HEK293 (cell line): ENCODE measurements at regions not wholly inside any gene's neighbourhood (a gene's known extent, or its start where the extent isn't known, plus 50 kb on each side); places are given as distances from the start of the nearest gene placed in this dataset.

Source experiments
- ZNF121 ChIP-seq: fragments of 450-650 bp; formaldehyde crosslinking; IDR thresholded peaks from 2 replicates; pipeline ENCODE4 v1.5.1; 2016; ENCODE audit warnings: missing biosample characterization, missing genetic modification characterization
- ZNF221 ChIP-seq: fragments of 450-650 bp; formaldehyde crosslinking; IDR thresholded peaks from 2 replicates; pipeline ENCODE4 v1.5.1; 2017; ENCODE audit warnings: missing biosample characterization, missing genetic modification characterization, borderline replicate concordance
- ZNF274 ChIP-seq, 2 experiments: fragments of 200-500 bp in 1 of 2; fragments of 450-650 bp in 1 of 2; sonication (Bioruptor generic) in 1 of 2; formaldehyde crosslinking in 1 of 2; IDR thresholded peaks; 2 replicates each; pipeline versions ENCODE4 v1.5.1 to v1.6.1; 2014 to 2016; ENCODE audit warnings: borderline replicate concordance in 1 of 2, inconsistent platforms in 1 of 2, low read length in 1 of 2, missing biosample characterization in 1 of 2, missing genetic modification characterization in 1 of 2
- TF ChIP-seq, protein P1 (sequence below): fragments of 450-650 bp; formaldehyde crosslinking; IDR thresholded peaks from 2 replicates; pipeline ENCODE4 v1.5.1; 2016; ENCODE audit warnings: missing biosample characterization, missing genetic modification characterization
- TF ChIP-seq, protein P2 (sequence below): fragments of 450-650 bp; formaldehyde crosslinking; optimal IDR thresholded peaks from 2 replicates; pipeline ENCODE3; 2016; ENCODE audit warnings: missing biosample characterization, mild to moderate bottlenecking, missing genetic modification characterization
- TF ChIP-seq, protein P3 (sequence below): fragments of 450-650 bp; formaldehyde crosslinking; IDR thresholded peaks from 2 replicates; pipeline ENCODE4 v1.5.1; 2017; ENCODE audit warnings: missing biosample characterization, missing genetic modification characterization
- TF ChIP-seq, protein P4 (sequence below): fragments of 450-650 bp; formaldehyde crosslinking; IDR thresholded peaks from 2 replicates; pipeline ENCODE4 v1.5.1; 2016; ENCODE audit warnings: missing biosample characterization, missing genetic modification characterization

DNA sequence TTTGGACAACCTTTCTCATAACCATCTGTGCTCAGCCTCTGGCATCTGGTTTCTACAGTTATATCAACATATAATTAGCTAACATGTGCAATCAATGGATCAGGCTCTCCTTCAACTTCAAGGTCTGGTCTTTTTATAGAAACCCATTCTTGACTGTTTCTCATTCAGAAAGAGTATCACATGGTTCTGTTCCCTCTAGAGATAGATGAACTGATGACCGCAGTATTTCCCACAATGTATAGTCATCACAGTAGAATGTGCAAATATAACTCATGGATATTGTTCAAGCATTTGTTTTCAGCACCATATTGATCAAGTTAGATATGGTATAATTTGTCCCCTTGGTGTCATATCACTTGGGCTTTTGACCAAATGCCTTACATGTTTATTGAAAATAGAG is 656.2 kb downstream of the FRK start:
- TF ChIP-seq, protein P1, sequence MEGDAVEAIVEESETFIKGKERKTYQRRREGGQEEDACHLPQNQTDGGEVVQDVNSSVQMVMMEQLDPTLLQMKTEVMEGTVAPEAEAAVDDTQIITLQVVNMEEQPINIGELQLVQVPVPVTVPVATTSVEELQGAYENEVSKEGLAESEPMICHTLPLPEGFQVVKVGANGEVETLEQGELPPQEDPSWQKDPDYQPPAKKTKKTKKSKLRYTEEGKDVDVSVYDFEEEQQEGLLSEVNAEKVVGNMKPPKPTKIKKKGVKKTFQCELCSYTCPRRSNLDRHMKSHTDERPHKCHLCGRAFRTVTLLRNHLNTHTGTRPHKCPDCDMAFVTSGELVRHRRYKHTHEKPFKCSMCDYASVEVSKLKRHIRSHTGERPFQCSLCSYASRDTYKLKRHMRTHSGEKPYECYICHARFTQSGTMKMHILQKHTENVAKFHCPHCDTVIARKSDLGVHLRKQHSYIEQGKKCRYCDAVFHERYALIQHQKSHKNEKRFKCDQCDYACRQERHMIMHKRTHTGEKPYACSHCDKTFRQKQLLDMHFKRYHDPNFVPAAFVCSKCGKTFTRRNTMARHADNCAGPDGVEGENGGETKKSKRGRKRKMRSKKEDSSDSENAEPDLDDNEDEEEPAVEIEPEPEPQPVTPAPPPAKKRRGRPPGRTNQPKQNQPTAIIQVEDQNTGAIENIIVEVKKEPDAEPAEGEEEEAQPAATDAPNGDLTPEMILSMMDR (tag by site-specific recombination): no peak
- TF ChIP-seq, protein P2, sequence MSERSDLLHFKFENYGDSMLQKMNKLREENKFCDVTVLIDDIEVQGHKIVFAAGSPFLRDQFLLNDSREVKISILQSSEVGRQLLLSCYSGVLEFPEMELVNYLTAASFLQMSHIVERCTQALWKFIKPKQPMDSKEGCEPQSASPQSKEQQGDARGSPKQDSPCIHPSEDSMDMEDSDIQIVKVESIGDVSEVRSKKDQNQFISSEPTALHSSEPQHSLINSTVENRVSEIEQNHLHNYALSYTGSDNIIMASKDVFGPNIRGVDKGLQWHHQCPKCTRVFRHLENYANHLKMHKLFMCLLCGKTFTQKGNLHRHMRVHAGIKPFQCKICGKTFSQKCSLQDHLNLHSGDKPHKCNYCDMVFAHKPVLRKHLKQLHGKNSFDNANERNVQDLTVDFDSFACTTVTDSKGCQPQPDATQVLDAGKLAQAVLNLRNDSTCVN (tag by site-specific recombination): no peak
- TF ChIP-seq ZNF121 (tag by site-specific recombination) (no peak), ZNF274 (IDR thresholded peaks at IDR 0.05; ENCODE audit: low read length) (no peak), ZNF274 (tag by site-specific recombination; IDR thresholded peaks at IDR 0.05; ENCODE audit: borderline replicate concordance) (no peak), ZNF221 (no peak)
- TF ChIP-seq, protein P3, sequence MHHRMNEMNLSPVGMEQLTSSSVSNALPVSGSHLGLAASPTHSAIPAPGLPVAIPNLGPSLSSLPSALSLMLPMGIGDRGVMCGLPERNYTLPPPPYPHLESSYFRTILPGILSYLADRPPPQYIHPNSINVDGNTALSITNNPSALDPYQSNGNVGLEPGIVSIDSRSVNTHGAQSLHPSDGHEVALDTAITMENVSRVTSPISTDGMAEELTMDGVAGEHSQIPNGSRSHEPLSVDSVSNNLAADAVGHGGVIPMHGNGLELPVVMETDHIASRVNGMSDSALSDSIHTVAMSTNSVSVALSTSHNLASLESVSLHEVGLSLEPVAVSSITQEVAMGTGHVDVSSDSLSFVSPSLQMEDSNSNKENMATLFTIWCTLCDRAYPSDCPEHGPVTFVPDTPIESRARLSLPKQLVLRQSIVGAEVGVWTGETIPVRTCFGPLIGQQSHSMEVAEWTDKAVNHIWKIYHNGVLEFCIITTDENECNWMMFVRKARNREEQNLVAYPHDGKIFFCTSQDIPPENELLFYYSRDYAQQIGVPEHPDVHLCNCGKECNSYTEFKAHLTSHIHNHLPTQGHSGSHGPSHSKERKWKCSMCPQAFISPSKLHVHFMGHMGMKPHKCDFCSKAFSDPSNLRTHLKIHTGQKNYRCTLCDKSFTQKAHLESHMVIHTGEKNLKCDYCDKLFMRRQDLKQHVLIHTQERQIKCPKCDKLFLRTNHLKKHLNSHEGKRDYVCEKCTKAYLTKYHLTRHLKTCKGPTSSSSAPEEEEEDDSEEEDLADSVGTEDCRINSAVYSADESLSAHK (tag by site-specific recombination): no peak
- TF ChIP-seq, protein P4, sequence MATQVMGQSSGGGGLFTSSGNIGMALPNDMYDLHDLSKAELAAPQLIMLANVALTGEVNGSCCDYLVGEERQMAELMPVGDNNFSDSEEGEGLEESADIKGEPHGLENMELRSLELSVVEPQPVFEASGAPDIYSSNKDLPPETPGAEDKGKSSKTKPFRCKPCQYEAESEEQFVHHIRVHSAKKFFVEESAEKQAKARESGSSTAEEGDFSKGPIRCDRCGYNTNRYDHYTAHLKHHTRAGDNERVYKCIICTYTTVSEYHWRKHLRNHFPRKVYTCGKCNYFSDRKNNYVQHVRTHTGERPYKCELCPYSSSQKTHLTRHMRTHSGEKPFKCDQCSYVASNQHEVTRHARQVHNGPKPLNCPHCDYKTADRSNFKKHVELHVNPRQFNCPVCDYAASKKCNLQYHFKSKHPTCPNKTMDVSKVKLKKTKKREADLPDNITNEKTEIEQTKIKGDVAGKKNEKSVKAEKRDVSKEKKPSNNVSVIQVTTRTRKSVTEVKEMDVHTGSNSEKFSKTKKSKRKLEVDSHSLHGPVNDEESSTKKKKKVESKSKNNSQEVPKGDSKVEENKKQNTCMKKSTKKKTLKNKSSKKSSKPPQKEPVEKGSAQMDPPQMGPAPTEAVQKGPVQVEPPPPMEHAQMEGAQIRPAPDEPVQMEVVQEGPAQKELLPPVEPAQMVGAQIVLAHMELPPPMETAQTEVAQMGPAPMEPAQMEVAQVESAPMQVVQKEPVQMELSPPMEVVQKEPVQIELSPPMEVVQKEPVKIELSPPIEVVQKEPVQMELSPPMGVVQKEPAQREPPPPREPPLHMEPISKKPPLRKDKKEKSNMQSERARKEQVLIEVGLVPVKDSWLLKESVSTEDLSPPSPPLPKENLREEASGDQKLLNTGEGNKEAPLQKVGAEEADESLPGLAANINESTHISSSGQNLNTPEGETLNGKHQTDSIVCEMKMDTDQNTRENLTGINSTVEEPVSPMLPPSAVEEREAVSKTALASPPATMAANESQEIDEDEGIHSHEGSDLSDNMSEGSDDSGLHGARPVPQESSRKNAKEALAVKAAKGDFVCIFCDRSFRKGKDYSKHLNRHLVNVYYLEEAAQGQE (tag by site-specific recombination): no peak
